H1 (cell line): ENCODE measurements at regions not wholly inside any gene's neighbourhood (a gene's known extent, or its start where the extent isn't known, plus 50 kb on each side); places are given as distances from the start of the nearest gene placed in this dataset.

Experiments
- CHD7 ChIP-seq: fragments of 300-600 bp; sonication (generic); IDR thresholded peaks from 2 replicates; pipeline ENCODE4 v1.7.1; 2012; ENCODE audit warnings: low read length, moderate library complexity, mild to moderate bottlenecking, inconsistent platforms; ENCODE audit not compliant: insufficient replicate concordance

GRCh38 chr4:55018978-55019377, 106.4 kb downstream of the KDR start (continued):
- no peak for TF ChIP-seq CHD7
